SK-N-SH (cell line): ENCODE measurements at regions not wholly inside any gene's neighbourhood (a gene's known extent, or its start where the extent isn't known, plus 50 kb on each side); places are given as distances from the start of the nearest gene placed in this dataset.

Experiments used
- CTCF ChIA-PET: fragments of 300-600, 350-600 bp; formaldehyde crosslinking; extraction: SDS; loops from one replicate; lab custom pipeline; 2021; lab: Yijun Ruan, JAX
- POLR2A ChIA-PET: fragments of 350-600 bp; sonication (Branson Sonifier 250); formaldehyde crosslinking; extraction: SDS; loops from one replicate; lab custom pipeline; 2020; ENCODE audit warnings: antibody characterized with exemption, inconsistent platforms; lab: Yijun Ruan, JAX
- DNase-seq: peaks from one replicate; pipeline ENCODE4 v3.0.0; 2012
- H2AFZ ChIP-seq: fragments of 200-600 bp; sonication (generic); 2 replicates; pipeline ENCODE4 v1.8.1; 2016; ENCODE audit warnings: antibody characterized with exemption, mild to moderate bottlenecking, low read depth
- H3F3A ChIP-seq: fragments of 200-600 bp; sonication (generic); replicated peaks from 2 replicates; pipeline ENCODE3; 2016; ENCODE audit warnings: antibody characterized with exemption, mild to moderate bottlenecking; ENCODE audit not compliant: insufficient read depth
- H3K27ac ChIP-seq, 2 experiments: fragments of 200-500 bp in 1 of 2; fragments of 200-600 bp in 1 of 2; sonication (Bioruptor generic) in 1 of 2; sonication (generic), shearing (Covaris generic) in 1 of 2; 2 replicates each; pipeline versions ENCODE4 v1.5.1 to v1.6.1; 2014 to 2016; ENCODE audit warnings: low read depth in 2 of 2, inconsistent platforms in 1 of 2, low read length in 1 of 2, mild to moderate bottlenecking in 1 of 2, mixed read lengths in 1 of 2
- H3K27me3 ChIP-seq: fragments of 200-600 bp; sonication (generic), shearing (Covaris generic); 2 replicates; pipeline ENCODE4 v1.6.1; 2016; ENCODE audit warnings: mixed run types; ENCODE audit not compliant: insufficient read depth
- H3K36me3 ChIP-seq, 2 experiments: fragments of 200-500 bp in 1 of 2; fragments of 200-600 bp in 1 of 2; sonication (Bioruptor generic) in 1 of 2; sonication (generic) in 1 of 2; replicated peaks in 1 of 2; 2 replicates each; pipeline versions ENCODE3 to v1.5.1; 2014 to 2016; ENCODE audit warnings: low read length in 1 of 2, mild to moderate bottlenecking in 1 of 2; ENCODE audit not compliant: insufficient read depth in 2 of 2, control insufficient read depth in 1 of 2
- H3K4me1 ChIP-seq, 2 experiments: fragments of 200-500 bp in 1 of 2; fragments of 200-600 bp in 1 of 2; sonication (Bioruptor generic) in 1 of 2; sonication (generic), shearing (Covaris generic) in 1 of 2; 2 replicates each; pipeline versions ENCODE4 v1.5.1 to v1.6.1; 2014 to 2016; ENCODE audit warnings: low read depth in 1 of 2, low read length in 1 of 2, mixed run types in 1 of 2; ENCODE audit not compliant: insufficient read depth in 2 of 2, control insufficient read depth in 1 of 2
- H3K4me2 ChIP-seq: fragments of 200-600 bp; sonication (generic), shearing (Covaris generic); 2 replicates; pipeline ENCODE4 v1.6.1; 2017; ENCODE audit warnings: mixed run types
- H3K4me3 ChIP-seq, 2 experiments: fragments of 200-500 bp in 1 of 2; fragments of 200-600 bp in 1 of 2; sonication (Bioruptor generic) in 1 of 2; sonication (generic), shearing (Covaris generic) in 1 of 2; 2 replicates each; pipeline versions ENCODE4 v1.5.1 to v1.8.1; 2014 to 2016; ENCODE audit warnings: low read depth in 2 of 2, inconsistent platforms in 1 of 2, low read length in 1 of 2, mild to moderate bottlenecking in 1 of 2, mixed read lengths in 1 of 2, moderate library complexity in 1 of 2
- H3K79me2 ChIP-seq: fragments of 200-600 bp; sonication (generic); 2 replicates; pipeline ENCODE4 v1.8.1; 2017; ENCODE audit warnings: mild to moderate bottlenecking; ENCODE audit not compliant: insufficient read depth
- H3K9ac ChIP-seq: fragments of 200-600 bp; sonication (generic); 2 replicates; pipeline ENCODE4 v1.6.1; 2017; ENCODE audit warnings: mixed run types
- H3K9me2 ChIP-seq: fragments of 200-600 bp; sonication (generic); 2 replicates; pipeline ENCODE4 v1.6.1; 2017; ENCODE audit warnings: mixed run types
- H3K9me3 ChIP-seq: fragments of 200-600 bp; sonication (generic); 2 replicates; pipeline ENCODE4 v1.6.1; 2017; ENCODE audit warnings: mixed run types, mild to moderate bottlenecking, moderate library complexity
- H4K20me1 ChIP-seq: fragments of 200-600 bp; sonication (generic); 2 replicates; pipeline ENCODE4 v1.6.1; 2017; ENCODE audit warnings: mild to moderate bottlenecking, mixed run types; ENCODE audit not compliant: insufficient read depth
- CTCF ChIP-seq: fragments of 200-600 bp; sonication (generic); IDR thresholded peaks from 2 replicates; pipeline ENCODE4 v1.6.1; 2017; ENCODE audit warnings: antibody characterized with exemption, mild to moderate bottlenecking, moderate library complexity
- ELF1 ChIP-seq: IDR thresholded peaks from 2 replicates; pipeline ENCODE4 v1.4.0; 2012
- EZH2phosphoT487 ChIP-seq: fragments of 200-600 bp; sonication (generic); IDR thresholded peaks from 2 replicates; pipeline ENCODE4 v1.6.1; 2017; ENCODE audit warnings: low read depth, mixed run types, mild to moderate bottlenecking, antibody characterized with exemption, moderate library complexity, borderline replicate concordance
- FOSL2 ChIP-seq: IDR thresholded peaks from 2 replicates; pipeline ENCODE4 v1.4.0; 2012; ENCODE audit warnings: low read depth, mild to moderate bottlenecking, moderate library complexity, borderline replicate concordance
- FOXM1 ChIP-seq: IDR thresholded peaks from 2 replicates; pipeline ENCODE4 v1.4.0; 2012; ENCODE audit warnings: low read depth, mild to moderate bottlenecking
- GABPA ChIP-seq: IDR thresholded peaks from 2 replicates; pipeline ENCODE4 v1.4.0; 2012; ENCODE audit warnings: low read depth, mild to moderate bottlenecking
- GATA2 ChIP-seq: sonication (generic); formaldehyde crosslinking; IDR thresholded peaks from 2 replicates; pipeline ENCODE4 v1.5.0; 2020; ENCODE audit warnings: mild to moderate bottlenecking, missing genetic modification reagents
- IRF3 ChIP-seq: fragments of 150-350 bp; IDR thresholded peaks from 2 replicates; pipeline ENCODE4 v1.6.1; 2016; ENCODE audit warnings: mild to moderate bottlenecking, low read depth, low read length
- JUND ChIP-seq: IDR thresholded peaks from 2 replicates; pipeline ENCODE4 v1.4.0; 2012
- MAX ChIP-seq: IDR thresholded peaks from 2 replicates; pipeline ENCODE4 v1.4.0; 2012; ENCODE audit warnings: low read depth
- POLR2AphosphoS5 ChIP-seq: IDR thresholded peaks from 2 replicates; pipeline ENCODE4 v1.6.1; 2012; ENCODE audit warnings: low read depth, low read length
- RAD21 ChIP-seq: IDR thresholded peaks from 2 replicates; pipeline ENCODE4 v1.6.1; 2012; ENCODE audit warnings: mild to moderate bottlenecking, low read length
- RFX5 ChIP-seq: IDR thresholded peaks from 2 replicates; pipeline ENCODE4 v1.6.1; 2012; ENCODE audit warnings: mild to moderate bottlenecking, improper control_type of control experiment, low read length
- RXRA ChIP-seq: IDR thresholded peaks from 2 replicates; pipeline ENCODE4 v1.4.0; 2012; ENCODE audit warnings: low read depth, mild to moderate bottlenecking, borderline replicate concordance
- SMC3 ChIP-seq: IDR thresholded peaks from 2 replicates; pipeline ENCODE4 v1.6.1; 2012; ENCODE audit warnings: low read depth, low read length, improper control_type of control experiment
- TCF12 ChIP-seq: IDR thresholded peaks from 2 replicates; pipeline ENCODE4 v1.4.0; 2012
- TEAD4 ChIP-seq: IDR thresholded peaks from 2 replicates; pipeline ENCODE4 v1.4.0; 2012; ENCODE audit warnings: mild to moderate bottlenecking, borderline replicate concordance; ENCODE audit not compliant: insufficient read depth
- USF1 ChIP-seq: IDR thresholded peaks from 2 replicates; pipeline ENCODE4 v1.4.0; 2012; ENCODE audit warnings: low read depth, borderline replicate concordance
- WGBS: methylation state at CpG from one replicate; pipeline ENCODE4 v1.1.6; 2017; ENCODE audit warnings: low lambda C conversion rate; 5-methylcytosine and 5-hydroxymethylcytosine counted together

- DNase-seq: no peak
- Histone ChIP-seq H3K4me2 (no peak overlapping the region), H4K20me1 (no peaks in the 10 kb centered on the region), H3F3A (no peaks in the 10 kb centered on the region), H3K36me3 (no peaks in the 10 kb centered on the region), H3K9me2 (no peaks in the 10 kb centered on the region), H3K27me3 (no peaks in the 10 kb centered on the region), H3K79me2 (no peaks in the 10 kb centered on the region), H3K9ac (no peak overlapping the region), H3K4me1 (no peaks in the 10 kb centered on the region), H3K4me3 (no peak overlapping the region), H2AFZ (no peak overlapping the region), H3K27ac (no peak overlapping the region), H3K9me3 (no peaks in the 10 kb centered on the region)
- ChIA-PET POLR2A (no interaction called here), CTCF (interaction anchor here (0.6 kb wide), 1 partner anchor 16 kb away, joined by 3 read pairs; no protein-coding TSS in a partner anchor)
- 86% methylated on average over 8 of the region's 8 CpGs for WGBS
- TF ChIP-seq RAD21 (no peak), IRF3 (no peak), RXRA (no peak), TEAD4 (no peak), TCF12 (no peak), FOXM1 (no peak), ELF1 (no peak), CTCF (no peak), EZH2phosphoT487 (no peak), USF1 (no peak), MAX (no peak), FOSL2 (no peak), GABPA (no peak), SMC3 (no peak), RFX5 (no peak), GATA2 (no peak), POLR2AphosphoS5 (no peak), JUND (no peak)
Observed at GRCh38 chr18:68017385-68017784, 500.9 kb upstream of the DSEL start.
